Neural progenitor cell (in vitro differentiated cells): ENCODE measurements at regions not wholly inside any gene's neighbourhood (a gene's known extent, or its start where the extent isn't known, plus 50 kb on each side); places are given as distances from the start of the nearest gene placed in this dataset.

Experiments
- DNase-seq: peaks from one replicate; pipeline ENCODE4 v3.0.0-alpha.2; 2016; ENCODE audit warnings: low spot score
- H2AFZ ChIP-seq: fragments of 200-600 bp; sonication (generic); replicated peaks from 2 replicates; pipeline ENCODE4 v1.6.1; 2016; ENCODE audit warnings: antibody characterized with exemption
- H3F3A ChIP-seq: fragments of 200-600 bp; sonication (generic); 2 replicates; pipeline ENCODE4 v1.6.1; 2016; ENCODE audit warnings: antibody characterized with exemption, low read depth
- H3K27ac ChIP-seq: fragments of 200-600 bp; sonication (generic); 2 replicates; pipeline ENCODE4 v1.5.1; 2016; ENCODE audit warnings: mild to moderate bottlenecking
- H3K27me3 ChIP-seq: fragments of 200-600 bp; sonication (generic); 2 replicates; pipeline ENCODE4 v1.6.1; 2016; ENCODE audit warnings: mild to moderate bottlenecking, moderate library complexity
- H3K36me3 ChIP-seq: fragments of 200-600 bp; sonication (generic); 2 replicates; pipeline ENCODE4 v1.5.1; 2016
- H3K4me1 ChIP-seq: fragments of 200-600 bp; sonication (generic); 2 replicates; pipeline ENCODE4 v1.6.1; 2016; ENCODE audit warnings: mixed run types
- H3K4me2 ChIP-seq: fragments of 200-600 bp; sonication (generic); 2 replicates; pipeline ENCODE4 v1.6.1; 2016
- H3K4me3 ChIP-seq: fragments of 200-600 bp; sonication (generic); 2 replicates; pipeline ENCODE4 v1.5.1; 2016
- H3K79me2 ChIP-seq: fragments of 200-600 bp; sonication (generic); 2 replicates; pipeline ENCODE4 v1.6.1; 2016; ENCODE audit warnings: low read depth
- H3K9ac ChIP-seq: fragments of 200-600 bp; sonication (generic); 2 replicates; pipeline ENCODE4 v1.6.1; 2016
- H3K9me3 ChIP-seq: fragments of 200-600 bp; sonication (generic); 2 replicates; pipeline ENCODE4 v1.5.1; 2016; ENCODE audit warnings: low read depth
- H4K20me1 ChIP-seq: fragments of 200-600 bp; sonication (generic); 2 replicates; pipeline ENCODE4 v1.6.1; 2016; ENCODE audit warnings: low read depth
- H3K27ac Mint-ChIP-seq: 3 replicates; pipeline ENCODE4 v1.8.0; 2021; ENCODE audit warnings: mixed read lengths
- H3K27me3 Mint-ChIP-seq: 2 replicates; pipeline ENCODE4 v1.8.0; 2022; ENCODE audit warnings: low read depth, mild to moderate bottlenecking, inconsistent platforms, moderate library complexity, mixed read lengths; ENCODE audit not compliant: insufficient read depth
- H3K36me3 Mint-ChIP-seq: 3 replicates; pipeline ENCODE4 v1.8.0; 2021; ENCODE audit warnings: mixed read lengths
- H3K4me1 Mint-ChIP-seq: 3 replicates; pipeline ENCODE4 v1.8.0; 2021; ENCODE audit warnings: mixed read lengths
- H3K4me3 Mint-ChIP-seq: 3 replicates; pipeline ENCODE4 v1.8.0; 2021; ENCODE audit warnings: mild to moderate bottlenecking, moderate library complexity, mixed read lengths
- H3K9me3 Mint-ChIP-seq: 3 replicates; pipeline ENCODE4 v1.8.0; 2020; ENCODE audit warnings: mixed read lengths
- EZH2 ChIP-seq: fragments of 200-600 bp; sonication (generic); IDR thresholded peaks from 2 replicates; pipeline ENCODE4 v1.6.1; 2017; ENCODE audit warnings: antibody characterized with exemption, mild to moderate bottlenecking, moderate library complexity
- EZH2phosphoT487 ChIP-seq: fragments of 200-600 bp; sonication (generic); IDR thresholded peaks from 2 replicates; pipeline ENCODE4 v1.6.1; 2017; ENCODE audit warnings: antibody characterized with exemption
- TF ChIP-seq, protein P1 (sequence below): fragments of 200-600 bp; sonication (generic); IDR thresholded peaks from 2 replicates; pipeline ENCODE4 v1.5.1; 2017; ENCODE audit warnings: antibody characterized with exemption, mild to moderate bottlenecking

DNA sequence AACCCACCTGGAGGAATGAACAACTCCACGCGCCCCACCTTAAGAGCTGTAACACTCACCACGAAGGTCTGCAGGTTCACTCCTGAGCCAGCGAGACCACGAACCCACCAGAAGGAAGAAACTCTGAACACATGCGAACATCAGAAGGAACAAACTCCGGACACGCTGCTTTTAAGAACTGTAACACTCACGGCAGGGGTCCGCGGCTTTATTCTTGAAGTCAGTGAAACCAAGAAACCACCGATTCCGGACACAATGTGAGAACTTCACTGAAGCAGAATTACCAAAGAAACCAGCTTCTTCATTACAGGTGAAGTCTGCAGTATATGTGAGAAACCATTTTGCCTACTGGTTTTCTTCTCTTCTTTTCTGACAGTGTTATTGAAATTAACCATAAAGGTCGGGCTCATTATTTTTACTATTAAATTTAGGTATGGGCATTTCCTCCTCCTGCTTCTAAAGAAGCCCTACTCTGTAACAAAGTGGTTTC lies 303.0 kb downstream of the KCNA4 start:
- H3K79me2 ChIP-seq, result no peaks in the 10 kb centered on the region
- H3K36me3 ChIP-seq, result no peaks in the 10 kb centered on the region
- no peak overlapping the region for H3K27ac ChIP-seq
- H3K4me3 Mint-ChIP-seq, result no peak overlapping the region
- H3K9me3 Mint-ChIP-seq, result no peaks in the 10 kb centered on the region
- DNase-seq, result peak; percentile 4
- H3K4me3 ChIP-seq, result no peak overlapping the region
- no peaks in the 10 kb centered on the region for H3K27me3 ChIP-seq
- no peaks in the 10 kb centered on the region for H3F3A ChIP-seq
- H3K36me3 Mint-ChIP-seq, result no peaks in the 10 kb centered on the region
- no peaks in the 10 kb centered on the region for H3K27me3 Mint-ChIP-seq
- no peak overlapping the region for H3K4me2 ChIP-seq
- no peak overlapping the region for H2AFZ ChIP-seq
- no peaks in the 10 kb centered on the region for H4K20me1 ChIP-seq
- H3K9me3 ChIP-seq, result no peaks in the 10 kb centered on the region
- H3K27ac Mint-ChIP-seq, result no peak overlapping the region
- H3K4me1 ChIP-seq, result peaks cover 4% of the 10 kb centered on the region
- TF ChIP-seq EZH2 (no peak), EZH2phosphoT487 (no peak)
- TF ChIP-seq, protein P1, sequence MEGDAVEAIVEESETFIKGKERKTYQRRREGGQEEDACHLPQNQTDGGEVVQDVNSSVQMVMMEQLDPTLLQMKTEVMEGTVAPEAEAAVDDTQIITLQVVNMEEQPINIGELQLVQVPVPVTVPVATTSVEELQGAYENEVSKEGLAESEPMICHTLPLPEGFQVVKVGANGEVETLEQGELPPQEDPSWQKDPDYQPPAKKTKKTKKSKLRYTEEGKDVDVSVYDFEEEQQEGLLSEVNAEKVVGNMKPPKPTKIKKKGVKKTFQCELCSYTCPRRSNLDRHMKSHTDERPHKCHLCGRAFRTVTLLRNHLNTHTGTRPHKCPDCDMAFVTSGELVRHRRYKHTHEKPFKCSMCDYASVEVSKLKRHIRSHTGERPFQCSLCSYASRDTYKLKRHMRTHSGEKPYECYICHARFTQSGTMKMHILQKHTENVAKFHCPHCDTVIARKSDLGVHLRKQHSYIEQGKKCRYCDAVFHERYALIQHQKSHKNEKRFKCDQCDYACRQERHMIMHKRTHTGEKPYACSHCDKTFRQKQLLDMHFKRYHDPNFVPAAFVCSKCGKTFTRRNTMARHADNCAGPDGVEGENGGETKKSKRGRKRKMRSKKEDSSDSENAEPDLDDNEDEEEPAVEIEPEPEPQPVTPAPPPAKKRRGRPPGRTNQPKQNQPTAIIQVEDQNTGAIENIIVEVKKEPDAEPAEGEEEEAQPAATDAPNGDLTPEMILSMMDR, result no peak
- H3K4me1 Mint-ChIP-seq, result peaks cover 3% of the 10 kb centered on the region
- H3K9ac ChIP-seq, result no peak overlapping the region

DNA sequence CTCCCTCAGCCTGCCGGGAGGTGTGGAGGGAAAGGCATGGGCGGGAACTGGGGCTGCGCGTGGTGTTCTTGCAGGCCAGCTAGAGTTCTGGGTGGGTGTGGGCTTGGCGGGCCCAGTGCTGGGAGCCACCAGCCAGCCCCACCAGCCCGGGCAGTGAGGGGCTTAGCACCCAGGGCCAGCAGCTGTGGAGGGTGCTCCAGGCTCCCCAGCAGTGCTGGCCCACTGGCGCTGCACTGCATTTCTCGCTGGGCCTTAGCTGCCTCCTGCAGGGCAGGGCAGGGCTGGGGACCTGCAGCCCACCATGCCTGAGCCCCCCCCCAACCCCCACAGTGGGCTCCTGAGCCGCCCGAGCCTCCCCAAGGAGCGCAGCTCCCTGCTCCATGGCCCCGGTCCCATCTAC lies 304.2 kb downstream of the KCNA4 start:
- H3K4me1 Mint-ChIP-seq, result peaks cover 2% of the 10 kb centered on the region
- H3K79me2 ChIP-seq, result no peaks in the 10 kb centered on the region

DNA sequence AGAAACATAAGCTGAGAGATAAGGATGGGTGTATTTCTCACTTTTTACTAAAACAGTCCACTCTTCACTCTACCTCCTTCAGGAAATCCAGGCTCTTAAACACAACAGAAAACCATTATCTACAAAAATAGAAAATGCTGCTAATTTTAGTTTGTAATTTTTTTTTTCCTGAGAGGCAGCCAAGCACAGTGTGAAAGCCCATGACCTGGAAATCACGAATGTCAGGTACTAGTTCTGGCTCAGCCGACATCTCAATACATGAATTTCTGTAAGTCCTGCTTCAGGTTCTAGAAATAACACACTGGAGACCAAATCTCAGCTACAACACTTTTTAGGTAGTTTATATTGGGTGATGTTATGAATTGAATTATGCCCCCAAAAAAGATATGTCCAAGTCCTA lies 308.9 kb downstream of the KCNA4 start:
- no peaks in the 10 kb centered on the region for H3K4me1 ChIP-seq

More for the DNA sequence above, 304.2 kb downstream of the KCNA4 start:
- no peak overlapping the region for H3K9ac ChIP-seq
- no peaks in the 10 kb centered on the region for H3K27me3 Mint-ChIP-seq
- DNase-seq, result no peak
- no peaks in the 10 kb centered on the region for H4K20me1 ChIP-seq
- no peak overlapping the region for H3K27ac ChIP-seq
- H3K4me1 ChIP-seq, result peaks cover 4% of the 10 kb centered on the region
- H3K4me3 Mint-ChIP-seq, result no peak overlapping the region
- H3K9me3 Mint-ChIP-seq, result no peaks in the 10 kb centered on the region
- H3K9me3 ChIP-seq, result no peaks in the 10 kb centered on the region
- H3K4me3 ChIP-seq, result no peak overlapping the region
- no peaks in the 10 kb centered on the region for H3K36me3 ChIP-seq
- no peak overlapping the region for H2AFZ ChIP-seq
- H3K27ac Mint-ChIP-seq, result no peak overlapping the region
- no peaks in the 10 kb centered on the region for H3F3A ChIP-seq
- H3K27me3 ChIP-seq, result no peaks in the 10 kb centered on the region
- no peaks in the 10 kb centered on the region for H3K36me3 Mint-ChIP-seq
- H3K4me2 ChIP-seq, result no peak overlapping the region
- TF ChIP-seq EZH2, result no peak
- TF ChIP-seq, protein P1, result no peak
- TF ChIP-seq EZH2phosphoT487, result no peak

More for the DNA sequence above, 308.9 kb downstream of the KCNA4 start:
- no peak for DNase-seq
- Histone ChIP-seq H3K4me2 (no peak overlapping the region), H3K79me2 (no peaks in the 10 kb centered on the region), H4K20me1 (no peaks in the 10 kb centered on the region), H3F3A (no peaks in the 10 kb centered on the region), H3K27ac (no peak overlapping the region), H2AFZ (no peak overlapping the region), H3K27me3 (no peaks in the 10 kb centered on the region), H3K9ac (no peak overlapping the region), H3K9me3 (no peaks in the 10 kb centered on the region), H3K36me3 (no peaks in the 10 kb centered on the region), H3K4me3 (no peak overlapping the region)
- no peaks in the 10 kb centered on the region for H3K9me3 Mint-ChIP-seq
- TF ChIP-seq, protein P1, result no peak
- TF ChIP-seq EZH2phosphoT487 (no peak), EZH2 (no peak)
- H3K4me3 Mint-ChIP-seq, result no peak overlapping the region
- H3K4me1 Mint-ChIP-seq, result no peaks in the 10 kb centered on the region
- H3K27ac Mint-ChIP-seq, result no peak overlapping the region
- H3K36me3 Mint-ChIP-seq, result no peaks in the 10 kb centered on the region
- H3K27me3 Mint-ChIP-seq, result peaks cover 2% of the 10 kb centered on the region
